Activated naive CD4-positive, alpha-beta T cell treated with anti-CD3 and anti-CD28 coated beads, Interleukin-2, amount 50 U/mL, for 16 hours (primary cell): ENCODE measurements at regions not wholly inside any gene's neighbourhood (a gene's known extent, or its start where the extent isn't known, plus 50 kb on each side); places are given as distances from the start of the nearest gene placed in this dataset.

ENCODE experiments used
- DNase-seq: peaks from one replicate; pipeline ENCODE4 v3.0.0-alpha.2; 2020

GRCh38 chr2:181308766-181309515 lies 148.2 kb upstream of the ITGA4 start:
- DNase-seq, result no peak

- no peak for DNase-seq
These were observed 147.6 kb upstream of the ITGA4 start for GRCh38 chr2:181309586-181309985.

- no peak for DNase-seq
These were observed 146.2 kb upstream of the ITGA4 start for GRCh38 chr2:181310967-181311366.

- DNase-seq, result no peak
These were observed 145.3 kb upstream of the ITGA4 start for GRCh38 chr2:181311837-181312236.

GRCh38 chr2:181312515-181312927 lies 144.7 kb upstream of the ITGA4 start:
- DNase-seq, result no peak

- no peak for DNase-seq
These were observed 143.3 kb upstream of the ITGA4 start for GRCh38 chr2:181313845-181314244.

- DNase-seq, result no peak
These were observed 142.6 kb upstream of the ITGA4 start for GRCh38 chr2:181314551-181314950.

GRCh38 chr2:181317511-181317910 lies 139.7 kb upstream of the ITGA4 start:
- DNase-seq, result no peak

GRCh38 chr2:181318504-181319280 lies 138.5 kb upstream of the ITGA4 start:
- no peak for DNase-seq

- no peak for DNase-seq
These were observed 137.9 kb upstream of the ITGA4 start for GRCh38 chr2:181319286-181319685.

GRCh38 chr2:181320638-181321037 lies 136.5 kb upstream of the ITGA4 start:
- DNase-seq, result no peak

GRCh38 chr2:181324912-181325311 lies 132.3 kb upstream of the ITGA4 start:
- no peak for DNase-seq

- no peak for DNase-seq
These were observed 130.5 kb upstream of the ITGA4 start for GRCh38 chr2:181326661-181327060.

GRCh38 chr2:181330286-181330685 lies 126.9 kb upstream of the ITGA4 start:
- DNase-seq, result no peak

GRCh38 chr2:181332044-181332605 lies 125.1 kb upstream of the ITGA4 start:
- DNase-seq, result no peak

- no peak for DNase-seq
These were observed 122.9 kb upstream of the ITGA4 start for GRCh38 chr2:181334158-181334826.

- DNase-seq, result no peak
These were observed 116.3 kb upstream of the ITGA4 start for GRCh38 chr2:181340891-181341290.

GRCh38 chr2:181341855-181342600 lies 115.2 kb upstream of the ITGA4 start:
- DNase-seq, result no peak

- DNase-seq, result no peak
These were observed 108.9 kb upstream of the ITGA4 start for GRCh38 chr2:181348107-181348837.

- no peak for DNase-seq
These were observed 105.0 kb upstream of the ITGA4 start for GRCh38 chr2:181352158-181352557.

GRCh38 chr2:181354626-181355025 lies 102.6 kb upstream of the ITGA4 start:
- no peak for DNase-seq

- DNase-seq, result no peak
These were observed 100.6 kb upstream of the ITGA4 start for GRCh38 chr2:181356526-181357130.
